ENCODE measurements at regions not wholly inside any gene's neighbourhood (a gene's known extent, or its start where the extent isn't known, plus 50 kb on each side); places are given as distances from the start of the nearest gene placed in this dataset.

GRCh38 chr7:26035552-26035951 lies 116.4 kb upstream of the NFE2L3 start:
- TF ChIP-seq, protein P1, sequence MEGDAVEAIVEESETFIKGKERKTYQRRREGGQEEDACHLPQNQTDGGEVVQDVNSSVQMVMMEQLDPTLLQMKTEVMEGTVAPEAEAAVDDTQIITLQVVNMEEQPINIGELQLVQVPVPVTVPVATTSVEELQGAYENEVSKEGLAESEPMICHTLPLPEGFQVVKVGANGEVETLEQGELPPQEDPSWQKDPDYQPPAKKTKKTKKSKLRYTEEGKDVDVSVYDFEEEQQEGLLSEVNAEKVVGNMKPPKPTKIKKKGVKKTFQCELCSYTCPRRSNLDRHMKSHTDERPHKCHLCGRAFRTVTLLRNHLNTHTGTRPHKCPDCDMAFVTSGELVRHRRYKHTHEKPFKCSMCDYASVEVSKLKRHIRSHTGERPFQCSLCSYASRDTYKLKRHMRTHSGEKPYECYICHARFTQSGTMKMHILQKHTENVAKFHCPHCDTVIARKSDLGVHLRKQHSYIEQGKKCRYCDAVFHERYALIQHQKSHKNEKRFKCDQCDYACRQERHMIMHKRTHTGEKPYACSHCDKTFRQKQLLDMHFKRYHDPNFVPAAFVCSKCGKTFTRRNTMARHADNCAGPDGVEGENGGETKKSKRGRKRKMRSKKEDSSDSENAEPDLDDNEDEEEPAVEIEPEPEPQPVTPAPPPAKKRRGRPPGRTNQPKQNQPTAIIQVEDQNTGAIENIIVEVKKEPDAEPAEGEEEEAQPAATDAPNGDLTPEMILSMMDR (conservative IDR thresholded peaks at IDR 0.05; ENCODE audit: low read depth, low read length) = no peak
- TF ChIP-seq EZH2 (IDR thresholded peaks at IDR 0.05; ENCODE audit: low read length, unreplicated experiment) = no peak
- no peak for TF ChIP-seq EZH2phosphoT487 (IDR thresholded peaks at IDR 0.05; ENCODE audit: borderline replicate concordance, low read length)

All from PC-3 (cell line).